PFSK-1 (cell line): ENCODE measurements at regions not wholly inside any gene's neighbourhood (a gene's known extent, or its start where the extent isn't known, plus 50 kb on each side); places are given as distances from the start of the nearest gene placed in this dataset.

ENCODE experiments used
- FOXP2 ChIP-seq: optimal IDR thresholded peaks from 2 replicates; pipeline ENCODE3; 2011; ENCODE audit warnings: borderline replicate concordance, control low read depth, inconsistent platforms; ENCODE audit not compliant: insufficient read depth; ENCODE audit errors: extremely low read length, extremely low read depth
- POLR2AphosphoS5 ChIP-seq: IDR thresholded peaks from 2 replicates; pipeline ENCODE4 v1.6.1; 2012; ENCODE audit warnings: low read depth, mild to moderate bottlenecking, control low read depth, low read length, moderate library complexity
- REST ChIP-seq, 2 experiments: IDR thresholded peaks; 2 replicates each; pipeline versions ENCODE4 v1.6.1 to v1.8.0; 2011 to 2012; ENCODE audit warnings: low read depth in 2 of 2, low read length in 2 of 2, control low read depth in 1 of 2, inconsistent platforms in 1 of 2, mild to moderate bottlenecking in 1 of 2, moderate library complexity in 1 of 2; ENCODE audit not compliant: insufficient read depth in 1 of 2
- SIN3A ChIP-seq: IDR thresholded peaks from 2 replicates; pipeline ENCODE4 v1.6.1; 2012; ENCODE audit warnings: mild to moderate bottlenecking, low read length, moderate library complexity, borderline replicate concordance; ENCODE audit not compliant: insufficient read depth
- TAF1 ChIP-seq: IDR thresholded peaks from 2 replicates; pipeline ENCODE4 v1.6.1; 2012; ENCODE audit warnings: low read length, control low read depth, borderline replicate concordance; ENCODE audit not compliant: insufficient read depth

- TF ChIP-seq FOXP2 (no peak), POLR2AphosphoS5 (no peak), REST (IDR thresholded peaks at IDR 0.05; ENCODE audit: insufficient read depth in 1 of 2, low read depth in 2 of 2, low read length in 2 of 2) (no peak), SIN3A (no peak), TAF1 (no peak)
Observed at GRCh38 chr4:28518561-28519165, 1658.0 kb downstream of the STIM2 start.

- TF ChIP-seq REST (IDR thresholded peaks at IDR 0.05; ENCODE audit: insufficient read depth in 1 of 2, low read depth in 2 of 2, low read length in 2 of 2), result no peak
- TF ChIP-seq SIN3A, result no peak
- no peak for TF ChIP-seq FOXP2
- TF ChIP-seq TAF1, result no peak
- TF ChIP-seq POLR2AphosphoS5, result no peak
Observed at GRCh38 chr4:28523681-28524190, 1663.1 kb downstream of the STIM2 start.

- TF ChIP-seq REST (IDR thresholded peaks at IDR 0.05; ENCODE audit: insufficient read depth in 1 of 2, low read depth in 2 of 2, low read length in 2 of 2) (no peak), POLR2AphosphoS5 (no peak), TAF1 (no peak), FOXP2 (no peak), SIN3A (no peak)
Observed at GRCh38 chr4:28536124-28536523, 1675.5 kb downstream of the STIM2 start.

- no peak for TF ChIP-seq SIN3A
- no peak for TF ChIP-seq FOXP2
- TF ChIP-seq TAF1, result no peak
- TF ChIP-seq POLR2AphosphoS5, result no peak
- no peak for TF ChIP-seq REST (IDR thresholded peaks at IDR 0.05; ENCODE audit: insufficient read depth in 1 of 2, low read depth in 2 of 2, low read length in 2 of 2)
Observed at GRCh38 chr4:28545986-28546385, 1685.3 kb downstream of the STIM2 start.
